Medulla oblongata (tissue), 1 donor: ENCODE measurements at regions not wholly inside any gene's neighbourhood (a gene's known extent, or its start where the extent isn't known, plus 50 kb on each side); places are given as distances from the start of the nearest gene placed in this dataset.
"Not testable (repeated sequence)": the region's sequence is repeated elsewhere in the genome, so short reads cannot be mapped to it uniquely, and the experiment has no call there.

Experiments used
- DNase-seq: peaks from one replicate; pipeline ENCODE4 v3.0.0-alpha.2; 2015; ENCODE audit errors: extremely low spot score

DNA sequence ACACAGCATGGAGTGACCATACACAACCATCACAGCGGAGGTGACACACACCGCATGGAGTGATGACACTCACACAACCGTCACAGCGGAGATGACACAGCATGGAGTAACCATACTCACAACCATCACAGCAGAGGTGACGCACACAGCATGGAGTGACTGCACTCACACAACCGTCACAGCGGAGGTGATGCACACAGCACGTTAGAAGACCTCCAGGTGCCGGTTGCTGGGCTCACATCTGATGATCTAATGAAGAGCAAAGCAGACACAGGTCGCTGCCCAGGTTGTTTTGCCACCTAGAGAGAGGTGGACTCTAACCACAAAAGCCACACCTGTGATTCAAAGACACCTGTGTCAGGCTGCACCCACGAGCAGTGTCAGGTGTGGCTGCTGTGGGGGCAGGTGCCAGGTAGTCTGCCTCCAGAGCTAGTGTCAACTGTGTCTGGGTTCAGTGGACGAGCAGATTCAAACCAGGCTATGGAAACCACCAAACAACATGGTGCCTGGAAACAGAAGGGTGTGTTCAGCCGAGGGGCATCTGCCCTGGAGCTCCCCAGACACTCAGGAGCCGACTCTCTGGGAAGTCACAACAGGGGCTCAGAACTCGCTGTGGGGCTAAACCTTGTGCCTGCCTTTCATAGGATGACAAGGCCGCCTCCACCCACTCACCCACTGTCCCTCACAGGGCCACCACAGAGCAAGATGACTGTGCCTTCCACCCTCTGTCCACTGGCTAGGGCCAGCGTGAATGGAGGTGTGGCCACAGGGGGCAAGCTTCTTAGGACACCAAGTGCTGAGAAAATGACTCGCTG is 608.2 kb downstream of the TBC1D22A start:
- no peak for DNase-seq

DNA sequence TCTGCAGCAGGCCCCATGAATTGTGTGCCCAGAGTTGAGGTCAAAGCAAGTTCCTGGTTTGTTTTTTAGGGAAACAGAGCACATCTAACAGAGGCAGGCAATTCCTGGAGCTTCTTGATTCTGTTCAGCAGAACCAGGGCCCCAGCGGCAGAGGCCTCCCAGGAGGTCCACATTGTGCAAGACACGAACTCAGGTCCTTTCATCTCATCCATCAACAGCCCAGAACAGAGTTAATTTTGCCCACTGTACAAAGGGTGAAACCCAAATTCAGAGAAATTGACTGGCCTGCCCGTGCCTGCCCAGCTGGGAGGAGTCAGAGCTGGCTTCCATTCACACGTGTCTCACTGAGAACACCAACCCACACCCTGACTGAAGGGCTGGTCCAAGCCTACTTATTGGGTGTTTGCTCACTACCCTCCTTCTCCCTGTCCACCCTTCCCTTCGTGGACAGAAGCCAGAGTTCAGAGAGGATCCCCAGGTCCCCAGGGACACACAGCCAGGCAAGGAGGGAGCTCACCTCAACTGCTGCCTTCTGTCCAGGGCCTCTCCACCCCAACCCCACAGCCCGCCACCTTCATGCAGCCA is 607.1 kb downstream of the TBC1D22A start:
- no peak for DNase-seq

DNA sequence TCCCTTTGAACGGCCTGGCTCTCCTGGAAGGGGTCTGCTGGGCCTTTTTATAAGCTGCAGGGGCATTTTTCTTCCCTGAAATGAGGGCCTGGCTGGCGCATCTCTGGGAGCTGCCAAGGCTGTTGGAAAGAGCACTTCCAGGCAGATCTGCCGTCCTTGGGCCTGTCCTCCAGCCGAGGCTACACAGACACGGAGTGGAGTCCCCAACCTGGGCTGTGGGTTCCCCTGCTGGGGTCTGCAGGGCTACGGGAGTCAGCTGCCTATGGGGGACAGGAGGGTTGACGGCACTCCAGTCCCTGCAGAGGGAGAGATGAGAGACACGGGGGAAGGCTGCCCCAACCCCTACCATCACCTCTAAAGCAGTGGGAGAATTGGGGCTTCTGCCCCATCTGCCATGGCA is 606.6 kb downstream of the TBC1D22A start:
- DNase-seq = no peak

DNA sequence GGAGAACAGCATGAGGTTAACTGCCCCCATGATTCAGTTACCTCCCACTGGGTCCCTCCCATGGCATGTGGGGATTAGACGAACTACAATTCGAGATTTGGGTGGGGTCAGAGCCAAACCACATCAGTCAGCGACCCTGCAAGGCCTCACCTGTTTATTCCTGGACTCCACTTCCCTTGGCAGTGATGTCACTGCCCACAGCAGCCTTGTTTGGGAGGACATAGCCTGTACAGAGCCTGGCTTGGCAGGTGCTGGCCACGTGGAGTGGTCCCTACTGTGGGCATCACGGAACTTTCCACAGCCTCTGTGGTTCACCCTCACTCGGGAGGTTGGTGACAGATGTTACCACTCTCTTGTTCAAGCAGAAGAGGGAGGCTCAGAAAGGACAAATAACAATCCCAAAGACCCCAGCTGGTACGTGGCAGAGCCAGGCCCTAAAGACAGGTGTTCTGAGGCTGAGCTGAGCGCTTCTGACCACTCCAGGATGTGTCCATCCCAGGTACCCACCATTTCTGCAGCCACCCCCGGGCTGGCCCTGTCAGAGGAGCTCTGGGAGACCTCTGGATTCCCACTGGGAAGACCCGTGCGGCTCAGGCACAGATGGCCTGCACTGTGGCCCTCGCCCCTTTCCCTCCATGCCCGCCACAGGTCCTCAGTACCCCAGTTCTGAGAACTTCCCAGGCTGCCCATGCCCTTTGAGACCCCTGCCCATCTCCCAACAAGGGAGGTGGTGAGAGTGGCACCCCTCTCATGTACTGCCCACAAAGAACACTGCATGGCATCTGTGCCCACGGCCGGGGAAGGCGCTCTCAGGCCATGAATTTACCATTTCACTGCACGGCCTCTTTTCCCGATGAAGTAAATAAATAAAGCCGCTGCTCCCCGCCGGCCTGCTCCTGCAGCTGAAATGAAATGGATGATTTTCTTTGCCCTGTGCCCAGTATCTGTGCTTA is 605.8 kb downstream of the TBC1D22A start:
- DNase-seq = no peak

DNA sequence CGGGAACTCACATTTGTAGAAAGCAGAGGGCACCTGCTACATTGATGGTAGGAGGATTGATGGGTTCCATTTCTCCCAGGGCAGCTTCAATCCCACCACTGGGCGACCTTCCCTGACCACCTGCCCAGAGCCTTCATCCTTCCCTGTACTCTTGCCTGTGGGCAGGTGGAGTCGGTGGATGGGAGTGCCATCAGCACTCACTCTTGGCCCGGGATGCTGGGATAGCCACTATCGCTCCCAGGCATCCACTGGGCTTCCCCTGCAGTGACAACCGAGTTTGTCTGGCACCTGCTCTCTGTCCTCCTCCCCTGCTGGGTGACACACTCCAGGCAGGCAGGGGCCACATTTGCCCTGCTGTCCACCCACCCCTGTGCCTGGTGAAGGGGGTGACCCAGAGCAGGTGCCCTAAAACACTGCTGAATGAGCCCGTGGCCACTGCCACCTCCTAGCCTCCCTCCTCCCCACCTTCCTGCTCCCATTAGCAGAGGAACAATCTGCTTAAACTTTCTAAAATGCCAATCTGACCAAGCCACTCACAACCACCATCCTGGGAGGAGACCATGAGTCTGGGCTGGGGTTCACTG is 604.7 kb downstream of the TBC1D22A start:
- no peak for DNase-seq

DNA sequence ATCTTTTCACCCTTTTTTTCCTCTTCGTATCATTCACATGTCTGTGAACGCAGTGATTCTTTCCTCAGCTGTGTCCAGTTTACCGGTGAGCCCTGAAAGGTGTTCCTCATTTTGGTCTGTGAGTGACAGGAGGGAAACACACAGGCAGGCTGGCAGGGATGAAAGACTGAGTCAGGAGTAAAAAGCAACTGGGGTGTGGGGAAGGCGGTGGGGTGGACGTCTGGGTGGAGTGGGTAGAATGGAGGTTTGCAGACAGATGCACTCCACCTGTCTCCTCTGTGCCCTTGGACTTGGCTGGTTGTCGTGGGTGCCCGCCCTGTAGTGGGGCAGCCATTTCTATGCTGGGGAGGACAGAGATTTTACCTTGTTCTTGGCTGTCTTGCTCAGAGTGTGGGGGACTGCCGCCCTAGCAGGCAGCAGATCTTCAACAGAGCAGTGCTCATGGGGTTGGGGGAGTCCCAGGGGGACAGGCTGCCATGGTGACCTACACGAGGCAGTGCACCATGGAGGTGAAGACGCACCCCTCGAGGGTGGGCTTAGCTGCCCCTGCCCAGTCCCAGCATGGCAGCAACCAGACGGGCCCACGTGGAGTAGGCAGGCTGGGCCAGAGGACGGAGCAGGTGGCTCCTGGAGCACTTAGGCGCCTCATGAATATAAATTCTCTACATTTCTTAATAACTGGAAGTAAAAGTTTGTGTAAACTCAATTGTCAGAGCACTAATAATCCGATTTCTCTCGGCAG is 603.7 kb downstream of the TBC1D22A start:
- DNase-seq = no peak

DNA sequence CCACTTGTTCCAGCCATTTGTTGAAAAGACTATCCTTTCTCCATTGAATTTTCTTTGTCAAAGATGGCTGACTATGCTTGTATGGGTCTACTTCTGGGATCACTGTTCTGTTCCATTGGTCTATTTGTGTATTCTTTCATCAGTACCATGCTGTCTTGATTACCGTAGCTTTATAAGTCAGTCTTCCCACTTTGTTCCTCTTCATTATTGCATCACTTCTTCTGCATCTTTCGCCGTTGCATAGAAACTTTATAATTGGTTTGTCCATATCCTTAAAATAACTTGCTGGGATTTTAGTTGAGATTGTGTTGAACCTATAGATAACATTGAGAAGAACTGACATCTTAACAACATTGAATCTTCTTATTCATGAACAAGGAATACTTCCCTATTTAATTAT is 598.8 kb downstream of the TBC1D22A start:
- DNase-seq = no peak

DNA sequence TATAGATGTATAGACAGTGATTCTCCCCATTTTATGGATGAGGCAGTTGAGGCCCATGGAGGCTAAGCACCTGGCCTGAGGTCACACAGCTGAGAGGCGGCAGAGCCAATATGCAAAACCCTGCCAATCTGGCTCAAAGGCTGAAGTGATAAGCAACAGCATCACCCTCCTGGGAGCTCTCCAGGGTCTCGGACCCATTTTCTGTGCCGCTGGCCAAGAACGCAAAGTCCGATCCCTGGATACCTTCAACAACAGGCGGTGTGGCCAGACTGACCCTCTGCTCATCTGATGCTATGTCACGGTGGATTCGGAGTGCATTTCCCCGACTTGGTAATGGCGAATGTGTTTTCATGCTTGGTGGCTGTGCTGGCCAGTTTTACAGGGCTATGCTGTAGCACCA is 595.0 kb downstream of the TBC1D22A start:
- no peak for DNase-seq

DNA sequence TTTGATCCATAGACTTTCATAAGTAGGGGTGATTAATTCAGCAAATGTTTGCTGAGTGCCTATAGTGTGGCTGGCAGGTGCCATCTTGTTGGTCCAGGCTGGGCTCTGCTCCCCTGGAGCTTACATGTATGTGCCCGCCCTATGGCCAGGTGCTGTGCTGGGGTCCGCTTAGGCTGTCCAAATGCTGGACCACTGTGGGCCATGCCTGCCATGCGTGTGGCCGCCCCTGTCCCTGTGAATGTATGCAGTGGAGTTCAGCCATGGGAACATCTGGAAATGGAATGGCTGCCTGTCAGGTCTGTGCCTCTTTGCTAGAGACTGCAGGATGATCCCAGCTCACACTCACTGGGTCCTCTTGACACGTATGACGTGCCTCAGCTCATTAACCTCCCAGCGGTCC is 594.6 kb downstream of the TBC1D22A start:
- DNase-seq = no peak

DNA sequence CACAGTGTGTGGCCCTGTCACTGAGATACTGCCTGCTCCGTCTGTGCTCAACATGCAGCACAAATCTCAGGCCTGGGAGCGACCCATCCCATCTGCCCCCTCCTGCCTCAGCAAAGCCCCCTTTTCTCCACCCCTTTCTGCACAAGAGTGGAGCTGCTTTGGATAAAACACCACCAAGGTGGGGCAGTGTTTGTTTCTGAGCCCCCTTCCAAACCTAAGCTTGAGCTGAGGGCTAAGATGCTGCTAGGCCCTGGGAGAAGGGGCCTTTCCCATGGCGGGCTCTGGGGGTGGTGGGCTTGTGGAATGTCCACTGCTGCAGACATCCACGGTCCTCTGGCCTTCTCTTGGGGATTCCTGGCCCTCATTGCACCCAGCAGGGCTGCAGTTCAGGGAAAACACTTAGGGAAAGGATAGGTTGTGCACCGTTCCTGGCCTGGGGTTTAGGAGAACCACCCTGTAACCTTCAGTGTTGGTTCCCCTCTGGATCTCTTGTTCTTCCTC is 594.1 kb downstream of the TBC1D22A start:
- DNase-seq = no peak

DNA sequence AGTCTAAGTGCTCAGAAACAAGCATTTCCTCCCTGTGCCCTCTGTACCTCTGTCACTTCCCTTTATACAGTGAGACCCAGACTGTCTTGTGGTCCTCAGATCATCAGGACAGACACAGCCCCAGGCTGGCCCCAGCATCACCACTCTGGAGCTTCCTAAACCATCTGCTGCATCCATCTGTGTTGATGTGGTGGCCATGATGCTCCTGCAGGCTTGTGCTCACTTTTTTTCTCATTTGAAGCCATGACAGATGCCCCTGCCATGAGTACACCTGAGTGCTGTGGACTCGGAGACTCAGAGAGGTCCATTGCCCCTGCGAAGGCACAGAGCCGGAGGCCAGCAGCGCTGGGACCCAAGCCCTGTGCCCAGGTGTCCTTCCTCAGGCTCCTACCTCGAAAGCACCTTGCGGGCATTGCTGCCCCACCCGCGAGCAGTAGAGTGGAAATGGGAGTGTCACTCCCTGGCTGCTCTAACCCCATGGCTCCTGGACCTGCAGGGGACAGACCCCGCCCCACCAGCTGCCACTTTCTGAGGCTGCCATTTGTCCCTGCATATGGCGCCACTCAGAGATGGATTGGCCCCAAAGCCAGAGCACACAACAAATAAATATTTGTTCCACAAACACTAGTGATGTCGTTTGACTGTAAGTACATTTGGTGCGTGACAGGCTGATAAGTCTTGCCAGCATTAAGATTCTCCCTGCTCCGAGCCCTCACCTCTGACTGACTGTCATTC is 593.5 kb downstream of the TBC1D22A start:
- no peak for DNase-seq

DNA sequence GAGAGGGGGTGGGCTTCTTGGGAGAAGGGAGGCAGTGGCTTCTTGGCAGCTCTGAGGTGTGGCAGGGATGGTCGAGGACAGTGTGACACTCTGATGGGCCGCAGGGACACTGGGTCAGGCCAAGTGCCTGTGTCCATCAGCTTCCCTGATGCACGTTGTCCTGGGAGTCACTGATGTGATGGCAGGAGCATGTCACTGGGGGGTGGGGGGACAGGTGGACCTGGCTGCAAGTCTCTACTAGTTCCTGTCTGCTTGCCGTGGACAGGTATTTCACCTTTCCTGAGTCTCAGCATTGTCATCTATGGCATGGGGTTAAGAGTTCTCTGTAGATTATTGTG is 592.9 kb downstream of the TBC1D22A start:
- no peak for DNase-seq

DNA sequence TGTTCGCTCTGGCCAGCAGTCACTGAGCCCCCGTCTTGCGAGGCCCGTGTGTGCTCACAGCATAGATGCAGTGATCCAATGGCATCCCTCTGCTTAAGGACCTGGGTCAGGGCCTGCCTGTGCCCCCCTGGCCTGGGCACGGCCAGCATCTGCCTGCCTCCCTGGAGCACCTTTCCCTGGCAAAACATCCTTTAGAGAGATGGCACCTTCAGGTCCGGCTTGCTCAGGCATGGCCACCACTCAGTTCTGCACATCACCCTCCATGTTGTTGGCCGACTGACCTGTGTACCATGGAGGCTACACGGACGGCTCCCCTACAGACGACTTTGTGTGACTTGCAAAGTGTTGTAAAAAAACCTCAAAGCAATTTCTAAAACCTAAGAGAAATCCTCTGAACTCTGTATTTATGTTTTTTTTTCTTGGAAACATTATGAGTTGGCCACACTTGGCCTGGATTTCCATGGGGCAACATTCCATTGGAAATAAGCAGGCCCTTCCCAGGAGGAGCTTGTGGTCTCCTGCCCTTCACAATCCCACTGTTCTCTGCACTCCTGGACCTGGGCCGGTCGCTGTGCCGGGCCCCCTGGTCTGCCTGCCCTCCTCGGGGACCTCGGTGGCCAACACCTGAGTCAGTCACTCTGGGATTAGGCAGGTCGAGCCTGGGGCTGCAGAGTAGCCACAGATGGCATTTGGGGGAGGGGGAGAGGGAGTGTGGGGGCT is 592.4 kb downstream of the TBC1D22A start:
- DNase-seq = no peak

DNA sequence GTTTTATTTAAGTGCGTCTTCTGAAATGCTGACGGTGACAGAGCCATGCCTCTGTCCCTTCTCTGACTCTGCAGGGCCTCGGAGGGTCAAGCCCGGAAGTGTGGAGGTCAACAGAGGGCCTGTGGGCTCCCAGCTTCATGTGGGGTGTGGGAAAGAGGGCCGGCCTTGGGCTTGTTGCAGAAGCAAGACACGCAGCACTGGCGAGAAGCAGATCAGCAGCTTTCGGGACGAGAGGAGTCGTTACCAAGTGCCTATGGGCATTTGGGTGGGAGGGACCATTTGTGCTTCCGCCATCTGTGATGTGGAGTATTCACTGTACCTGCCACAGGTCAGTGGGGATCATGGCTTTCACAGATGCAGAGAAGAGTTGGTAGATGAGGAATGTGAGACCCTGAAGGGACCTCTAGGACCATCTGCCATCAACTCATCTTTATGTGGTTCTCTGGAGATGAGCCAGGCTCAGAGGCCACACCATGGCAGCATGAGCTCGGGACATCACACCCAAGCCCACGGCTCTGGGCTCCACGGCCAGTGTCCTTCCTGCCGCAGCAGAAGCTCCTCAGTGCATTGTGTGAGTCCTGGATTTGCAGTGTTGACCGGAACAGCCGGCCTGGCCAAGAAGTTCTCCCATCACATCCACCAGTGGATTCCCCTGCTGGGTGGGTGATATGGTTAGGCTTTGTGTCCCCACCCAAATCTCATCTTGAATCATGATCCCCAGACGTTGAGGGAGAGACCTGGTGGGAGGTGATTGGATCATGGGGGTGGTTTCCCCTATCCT is 590.7 kb downstream of the TBC1D22A start:
- no peak for DNase-seq

DNA sequence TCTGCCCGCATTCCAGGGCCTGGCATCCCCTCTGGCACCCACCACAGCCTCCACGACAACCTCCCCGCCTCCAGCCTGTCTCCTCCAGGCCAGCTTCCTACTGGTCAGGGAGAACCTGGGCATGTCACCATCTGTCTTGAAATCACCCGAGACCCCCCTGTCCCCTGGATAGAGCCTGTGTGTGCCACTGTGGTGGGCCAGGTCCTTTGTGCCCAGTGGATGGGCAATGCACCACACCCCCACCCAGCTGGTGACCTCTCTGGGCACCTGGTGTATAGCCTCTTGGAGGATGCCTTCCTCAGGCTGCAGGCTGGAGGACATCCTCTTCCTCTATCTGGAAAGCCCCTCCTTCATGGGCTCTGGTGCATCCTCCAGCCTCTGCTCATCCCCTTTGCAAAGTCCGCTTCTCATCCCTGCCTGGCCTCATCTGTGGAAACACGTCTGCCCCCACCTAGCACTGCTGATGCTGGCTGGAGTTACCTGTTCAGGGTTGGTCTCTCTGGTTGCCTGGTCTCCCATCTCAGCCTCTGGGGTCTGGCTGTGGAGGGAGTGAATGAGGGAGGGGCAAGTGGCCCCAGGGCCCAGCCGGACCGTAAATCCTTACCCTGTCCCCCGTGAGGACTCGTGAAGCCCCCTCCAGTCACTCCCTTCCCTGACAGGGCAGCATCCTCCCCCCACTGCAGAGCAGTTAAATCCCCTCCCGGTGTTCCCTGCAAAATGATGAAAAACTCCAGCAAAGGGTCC is 589.6 kb downstream of the TBC1D22A start:
- DNase-seq = no peak

DNA sequence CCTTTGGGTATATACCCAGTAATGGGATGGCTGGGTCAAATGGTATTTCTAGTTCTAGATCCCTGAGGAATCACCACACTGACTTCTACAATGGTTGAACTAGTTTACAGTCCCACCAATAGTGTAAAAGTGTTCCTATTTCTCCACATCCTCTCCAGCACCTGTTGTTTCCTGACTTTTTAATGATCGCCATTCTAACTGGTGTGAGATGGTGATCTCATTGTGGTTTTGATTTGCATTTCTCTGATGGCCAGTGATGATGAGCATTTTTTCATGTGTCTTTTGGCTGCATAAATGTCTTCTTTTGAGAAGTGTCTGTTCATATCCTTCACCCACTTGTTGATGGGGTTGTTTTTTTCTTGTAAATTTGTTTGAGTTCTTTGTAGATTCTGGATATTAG is 583.8 kb downstream of the TBC1D22A start:
- DNase-seq = not testable (repeated sequence)

DNA sequence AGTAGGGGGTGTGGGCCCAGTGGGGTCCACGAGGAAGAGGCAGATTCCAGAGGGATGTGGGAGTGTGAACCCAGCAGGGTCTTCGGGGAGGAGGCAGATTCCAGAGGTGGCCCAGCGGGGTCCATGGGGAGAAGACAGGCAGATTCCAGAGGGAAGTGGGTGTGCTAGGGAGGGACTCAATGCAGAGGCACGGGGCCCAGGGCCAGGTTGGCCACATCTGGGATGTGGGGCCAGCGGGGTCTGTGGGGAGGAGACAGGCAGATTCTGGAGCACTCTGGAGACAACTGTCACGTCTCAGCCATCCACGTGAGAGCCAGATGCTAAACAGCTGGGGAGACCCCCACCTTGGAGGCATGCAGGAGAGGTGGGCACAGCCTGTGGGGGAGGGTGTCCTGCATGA is 582.6 kb downstream of the TBC1D22A start:
- no peak for DNase-seq

DNA sequence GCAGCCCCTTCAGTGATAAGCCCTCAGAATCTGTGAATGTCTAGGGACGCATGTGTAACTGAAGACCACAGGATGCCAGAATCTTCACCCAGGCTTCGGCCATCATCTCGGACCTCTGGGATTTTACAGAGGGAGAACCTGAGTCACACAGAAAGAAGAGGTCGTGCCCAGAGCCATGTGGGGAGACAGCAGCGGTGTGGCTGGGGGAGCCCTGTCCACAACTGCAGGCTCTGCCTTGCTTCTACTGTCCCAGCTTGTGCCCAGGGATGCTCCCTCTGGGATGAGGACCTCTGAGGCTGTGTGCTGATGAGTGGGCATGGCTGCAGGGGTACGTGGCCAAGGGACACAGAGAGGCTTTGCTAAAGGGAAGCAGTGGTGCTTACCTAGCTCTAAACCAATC is 582.0 kb downstream of the TBC1D22A start:
- DNase-seq = no peak
